SK-N-SH treated with all-trans-retinoic acid at 6 μM for 48 hours (cell line): ENCODE measurements at regions not wholly inside any gene's neighbourhood (a gene's known extent, or its start where the extent isn't known, plus 50 kb on each side); places are given as distances from the start of the nearest gene placed in this dataset.

Experiments used
- CREB5 ChIP-seq: fragments of 250-450 bp; sonication (Bioruptor Pico); IDR thresholded peaks from 2 replicates; pipeline ENCODE4 v1.5.1; 2020; ENCODE audit warnings: low read depth, mild to moderate bottlenecking, moderate library complexity
- PATZ1 ChIP-seq: fragments of 250-450 bp; sonication (Bioruptor Pico); IDR thresholded peaks from 2 replicates; pipeline ENCODE4 v1.8.0; 2020; ENCODE audit warnings: mild to moderate bottlenecking, moderate library complexity, borderline replicate concordance
- PPARA ChIP-seq: fragments of 250-450 bp; sonication (Bioruptor Pico); IDR thresholded peaks from 2 replicates; pipeline ENCODE4 v1.5.0; 2020; ENCODE audit warnings: mild to moderate bottlenecking, borderline replicate concordance
- SNAI2 ChIP-seq: fragments of 250-450 bp; sonication (Bioruptor Pico); IDR thresholded peaks from 2 replicates; pipeline ENCODE4 v1.5.0; 2020; ENCODE audit warnings: mild to moderate bottlenecking, moderate library complexity
- TOX ChIP-seq: fragments of 250-450 bp; sonication (Bioruptor Pico); IDR thresholded peaks from 2 replicates; pipeline ENCODE4 v1.8.0; 2021; ENCODE audit warnings: mild to moderate bottlenecking, moderate library complexity, borderline replicate concordance
- ZNF70 ChIP-seq: fragments of 450-650 bp; formaldehyde crosslinking; IDR thresholded peaks from 2 replicates; pipeline ENCODE4 v1.5.0; 2020; ENCODE audit warnings: mild to moderate bottlenecking, moderate library complexity

- TF ChIP-seq PATZ1: no peak
- TF ChIP-seq PPARA (CRISPR knock-in tag): no peak
- TF ChIP-seq ZNF70 (CRISPR knock-in tag): no peak
- TF ChIP-seq TOX (CRISPR knock-in tag): no peak
- TF ChIP-seq CREB5: no peak
- TF ChIP-seq SNAI2: no peak
Measured at GRCh38 chr13:23993680-23993985, 96.3 kb upstream of the C1QTNF9B start.
